GM19452 (cell line): ENCODE measurements at regions not wholly inside any gene's neighbourhood (a gene's known extent, or its start where the extent isn't known, plus 50 kb on each side); places are given as distances from the start of the nearest gene placed in this dataset.

ENCODE experiments used
- ATAC-seq: cut with Tn5 transposase; IDR thresholded peaks from one replicate; pipeline ENCODE4 v1.9.1; 2021; ENCODE audit not compliant: unreplicated experiment

DNA sequence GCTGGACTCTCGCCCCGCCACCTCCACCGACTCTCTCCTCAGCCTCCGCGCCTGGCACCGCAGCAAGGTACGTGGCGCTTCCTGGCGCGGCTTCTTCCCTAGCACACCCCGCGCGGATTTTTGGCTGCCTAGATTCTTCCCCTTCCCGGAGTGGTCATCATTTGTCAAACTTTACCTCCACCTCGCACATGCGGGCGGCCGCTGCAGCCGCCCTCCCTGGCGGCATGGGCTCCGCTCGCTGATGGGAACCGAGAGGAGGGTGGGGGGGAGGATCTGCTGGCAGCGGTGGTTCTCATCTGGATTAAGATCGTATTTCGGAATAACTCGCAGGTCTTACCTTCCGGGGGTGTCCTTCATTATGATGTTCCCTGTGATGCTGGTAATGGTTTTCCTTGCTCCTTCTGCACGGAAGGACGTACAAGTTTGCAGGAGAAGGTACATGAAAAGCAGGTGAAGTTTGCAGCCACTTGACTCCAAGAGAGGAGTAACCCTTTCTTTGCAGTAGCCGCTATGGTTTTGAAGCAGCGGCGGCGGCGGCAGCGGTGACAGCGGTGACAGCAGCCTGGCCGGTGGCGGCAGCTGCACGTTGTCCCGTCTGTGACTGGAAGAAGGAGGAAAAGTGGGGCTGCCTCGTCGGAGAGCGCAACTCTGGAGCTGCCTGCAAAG, 2183.9 kb upstream of the TENM3 start:
- ATAC-seq: no peak

DNA sequence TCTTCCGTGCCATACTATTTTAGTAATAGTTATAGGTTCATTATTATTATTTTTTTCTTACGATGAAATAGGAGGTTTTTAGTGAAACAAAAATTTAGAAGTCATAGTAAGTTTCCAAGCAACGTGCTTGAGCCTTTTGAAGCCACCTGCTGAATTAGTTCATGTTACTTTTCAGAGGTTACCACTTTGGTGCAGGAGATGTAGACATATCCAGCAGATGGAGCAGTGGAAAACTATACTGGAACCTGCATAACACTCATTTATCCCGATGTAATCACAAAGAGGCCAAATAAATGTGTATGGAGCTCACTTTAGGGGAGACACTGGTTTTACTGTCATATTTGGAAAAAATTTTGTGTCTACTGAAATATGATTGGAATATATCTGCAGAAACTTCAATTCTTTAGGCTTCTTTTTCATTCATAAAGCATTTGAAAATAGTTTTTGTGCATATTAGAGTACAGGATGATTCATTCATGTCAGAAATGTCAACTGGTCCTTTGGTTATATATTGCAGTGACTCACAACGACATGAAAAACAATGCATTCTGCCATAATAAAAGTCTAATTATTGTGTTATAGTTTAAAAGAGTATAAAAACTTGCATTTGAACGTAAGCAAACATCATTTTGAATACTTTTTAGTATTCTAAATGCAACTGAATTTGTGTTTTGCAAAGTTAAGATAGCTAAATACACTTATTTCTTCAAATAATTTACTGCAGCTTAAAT, 2182.9 kb upstream of the TENM3 start:
- ATAC-seq: no peak

DNA sequence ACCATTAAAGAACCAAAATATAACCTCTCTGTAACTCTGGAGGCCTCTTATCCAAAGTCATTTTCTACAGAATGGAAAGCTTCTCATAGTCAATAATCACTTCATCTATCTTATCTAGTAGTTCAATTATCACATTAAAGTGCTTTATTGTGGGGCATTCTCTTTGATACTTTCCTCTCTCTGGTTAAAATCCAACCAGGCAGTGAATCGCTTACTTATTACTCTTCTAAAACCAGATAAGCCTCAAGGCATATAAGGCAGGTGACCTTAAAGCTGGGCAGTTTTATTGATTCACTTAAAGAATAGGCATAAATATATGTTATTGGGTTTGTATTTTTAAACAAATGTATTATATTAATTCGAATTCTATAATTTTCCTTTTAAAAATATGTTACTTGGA, 2162.1 kb upstream of the TENM3 start:
- ATAC-seq: no peak

DNA sequence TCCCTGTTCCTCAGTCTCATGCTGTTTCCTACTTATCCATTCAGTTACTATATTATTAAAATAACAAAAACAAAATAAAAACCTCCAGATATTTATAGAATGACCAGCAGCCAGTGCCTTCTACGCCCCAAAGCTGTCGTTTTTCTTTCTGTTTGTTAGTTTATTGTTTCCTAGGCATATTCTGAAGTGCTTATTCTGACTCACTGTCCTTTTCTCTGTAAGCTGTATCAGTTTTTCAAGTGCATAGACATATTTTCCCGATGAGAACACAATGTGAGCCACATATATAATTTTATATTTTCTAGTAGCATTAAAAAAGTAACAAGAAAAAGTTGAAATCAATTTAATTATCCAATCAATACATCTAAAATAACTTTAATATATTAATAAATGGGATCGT, 2158.6 kb upstream of the TENM3 start:
- ATAC-seq: no peak

DNA sequence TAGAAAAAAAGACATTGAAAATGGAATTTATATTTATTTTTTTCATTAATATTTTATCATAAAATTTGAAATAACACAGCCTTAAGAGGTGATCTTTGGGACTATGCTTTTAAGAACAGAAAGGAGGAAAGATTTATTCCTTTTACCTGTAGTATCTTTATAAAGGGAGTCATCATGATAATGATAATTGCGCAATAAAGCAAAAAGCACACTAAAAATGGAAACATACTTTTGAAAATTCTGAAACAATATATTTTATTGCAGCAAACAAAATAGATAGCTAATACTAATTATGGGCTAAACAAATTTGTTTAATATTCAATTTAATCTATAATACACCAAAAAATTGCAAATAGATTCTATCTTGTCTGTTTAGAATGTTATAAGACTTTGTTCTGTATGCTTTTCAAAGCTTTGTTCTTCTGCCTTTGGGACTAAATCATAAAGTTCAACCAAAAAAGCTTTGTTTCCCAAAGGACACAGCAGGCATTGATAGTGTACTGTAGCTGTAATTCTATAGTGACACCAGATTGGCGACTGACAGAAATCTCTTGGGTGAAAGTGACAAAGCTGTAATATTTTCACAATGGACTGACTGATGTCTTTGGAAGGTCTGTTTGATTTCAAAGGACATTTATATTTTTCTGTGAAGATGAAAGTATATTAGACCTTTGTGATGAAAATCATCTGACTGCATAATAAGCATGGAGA, 2156.6 kb upstream of the TENM3 start:
- no peak for ATAC-seq

DNA sequence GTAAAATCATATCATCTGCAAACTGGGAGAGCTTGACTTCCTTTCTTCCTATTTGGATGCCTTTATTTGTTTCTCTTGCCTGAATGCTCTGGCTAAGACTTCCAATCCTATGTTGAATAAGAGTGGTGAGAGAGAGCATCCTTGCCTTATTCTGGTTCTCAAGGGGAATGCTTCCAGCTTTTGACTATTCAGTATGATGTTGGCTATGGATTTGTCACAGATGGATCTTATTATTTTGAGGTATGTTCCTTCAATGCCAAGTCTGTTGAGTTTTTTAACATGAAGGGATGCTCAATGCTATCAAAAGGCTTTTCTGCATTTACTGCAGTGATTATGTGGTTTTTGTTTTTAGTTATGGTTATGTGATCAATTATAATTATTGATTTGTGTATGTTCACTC, 2144.6 kb upstream of the TENM3 start:
- ATAC-seq: no peak

DNA sequence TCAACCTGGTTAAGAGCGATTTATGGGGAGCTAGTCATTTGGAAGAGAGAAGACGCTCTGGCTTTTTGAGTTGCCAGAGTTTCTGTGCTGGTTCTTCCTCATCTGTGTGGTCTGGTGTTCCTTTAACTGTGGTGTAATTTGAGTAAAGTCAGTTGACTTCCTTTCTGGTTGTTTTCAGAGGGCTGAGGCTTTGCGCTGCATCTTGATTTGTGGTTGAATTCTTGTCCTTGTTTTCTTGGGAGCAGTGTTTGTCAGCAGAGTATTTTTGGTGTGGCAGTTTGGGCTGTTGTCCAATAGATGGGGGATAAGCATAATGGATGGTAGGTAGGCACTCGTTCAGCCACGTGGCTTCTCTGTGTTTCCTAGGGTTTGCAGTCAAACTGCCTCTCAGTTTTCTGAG, 2143.2 kb upstream of the TENM3 start:
- ATAC-seq: no peak

DNA sequence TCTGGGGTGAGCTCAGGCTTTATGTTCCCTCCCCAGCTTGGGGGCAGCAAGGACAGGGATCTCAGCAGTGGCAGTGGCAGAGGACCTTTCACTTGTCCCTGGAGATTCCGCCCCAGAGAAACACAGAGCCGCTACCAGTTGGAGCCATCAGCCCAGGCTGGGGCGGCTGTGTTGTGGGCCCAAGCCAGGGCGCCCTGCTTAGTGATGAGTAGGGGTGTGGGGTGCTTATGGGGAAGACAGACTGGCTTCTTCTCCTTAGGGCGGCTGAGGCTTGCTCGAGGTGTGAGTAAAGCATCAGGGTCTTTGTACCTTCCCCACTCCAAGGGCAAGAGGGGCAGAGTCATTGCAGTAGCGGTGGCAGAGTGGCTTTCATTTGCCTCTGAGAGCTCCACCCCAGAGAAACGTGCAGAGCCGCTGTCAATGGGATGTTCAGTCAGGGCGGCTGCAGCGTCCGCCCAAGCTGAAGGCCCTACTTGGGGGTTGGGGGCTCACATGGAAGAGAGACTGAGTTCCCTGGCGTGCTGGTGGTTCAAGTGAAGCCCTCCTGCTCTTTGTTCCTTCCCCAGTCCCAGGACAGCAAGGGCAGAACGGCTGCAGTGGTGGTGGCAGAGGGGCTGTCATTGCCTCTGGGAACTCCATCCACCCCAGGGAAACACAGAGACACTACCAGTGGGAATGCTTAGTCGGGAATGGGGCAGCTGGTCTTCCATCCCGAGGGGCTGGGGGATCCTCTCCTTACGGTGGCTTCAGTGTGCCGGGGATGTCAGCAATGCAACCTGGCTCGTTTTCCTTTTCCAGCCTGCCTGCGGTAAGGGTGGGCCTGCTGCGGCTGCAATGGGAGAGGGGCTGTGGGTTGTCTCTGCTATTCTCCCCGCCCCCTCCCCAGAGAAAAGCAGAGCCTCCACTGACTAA, 2142.5 kb upstream of the TENM3 start:
- ATAC-seq: no peak

DNA sequence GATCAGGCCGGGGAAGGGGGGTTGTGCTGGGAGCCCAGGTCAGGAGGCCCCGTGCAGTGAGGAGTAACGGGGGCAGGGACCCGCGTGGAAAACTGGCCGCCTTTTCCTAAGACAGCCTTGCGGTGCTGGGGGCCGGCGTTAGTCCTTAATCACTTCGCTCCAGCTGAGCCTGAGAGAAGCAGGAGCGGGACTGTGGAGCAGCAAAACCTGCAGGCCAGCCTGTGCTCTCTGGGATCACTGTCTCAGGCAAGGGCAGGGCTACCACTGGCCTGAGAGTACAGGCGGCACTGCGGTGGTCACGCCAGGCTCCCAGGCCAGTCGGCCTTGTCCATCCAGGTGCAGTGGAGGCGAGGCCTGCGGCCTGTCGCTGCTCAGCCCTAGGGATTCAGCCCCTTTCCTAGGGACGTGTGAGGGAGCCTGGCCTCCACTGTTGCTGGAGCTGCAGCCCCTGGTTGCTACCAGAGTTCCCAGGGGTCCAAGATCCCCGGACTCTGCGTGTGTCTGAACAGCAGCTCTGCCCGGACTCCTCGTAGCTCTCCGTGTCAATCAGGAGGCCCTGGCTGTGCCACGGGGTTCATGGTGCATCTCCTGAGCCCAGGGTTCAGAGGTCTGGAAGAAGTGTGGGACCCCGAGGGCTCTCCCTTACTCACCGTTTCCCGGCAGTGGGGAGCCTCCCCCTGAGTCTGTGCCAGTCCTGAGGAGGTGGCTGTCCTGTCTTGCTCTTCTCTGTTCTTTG, 2141.7 kb upstream of the TENM3 start:
- no peak for ATAC-seq

DNA sequence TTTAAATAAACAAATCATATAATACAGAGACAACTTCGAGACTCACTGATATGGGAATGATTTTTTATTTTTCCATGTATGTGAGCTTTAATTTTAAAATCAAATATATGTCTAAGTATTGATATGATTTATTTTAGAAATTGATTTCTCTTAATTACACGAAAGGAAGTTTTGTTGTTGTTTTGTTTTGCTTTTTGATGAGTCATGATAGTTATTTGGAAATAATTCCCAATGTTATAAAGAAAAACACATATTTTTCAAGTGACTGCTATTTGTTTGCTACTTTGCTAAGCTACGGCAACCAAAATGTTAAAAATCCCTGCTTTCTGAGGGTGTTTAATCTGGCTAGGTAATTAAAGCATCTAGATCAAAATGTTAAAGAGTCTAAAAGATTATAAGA, 2139.4 kb upstream of the TENM3 start:
- no peak for ATAC-seq

DNA sequence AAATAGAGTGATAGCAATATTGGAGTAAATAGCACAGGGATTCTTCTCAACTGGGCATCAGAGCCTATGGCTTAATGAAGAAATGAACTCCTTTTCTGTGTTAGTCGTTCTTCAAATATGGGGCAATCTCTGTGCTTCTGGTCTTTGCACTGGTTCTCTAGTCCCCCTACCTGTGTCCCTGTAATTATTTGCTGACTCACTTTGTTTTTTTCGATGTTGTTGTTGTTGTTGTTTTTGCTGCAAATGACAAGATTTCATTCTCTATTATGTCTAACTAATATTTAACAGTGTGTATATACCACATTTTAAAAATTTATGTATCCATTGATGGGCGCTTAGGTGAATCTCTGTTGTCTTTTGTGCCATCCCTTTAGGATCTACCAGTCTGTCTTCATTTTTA, 2137.8 kb upstream of the TENM3 start:
- no peak for ATAC-seq

DNA sequence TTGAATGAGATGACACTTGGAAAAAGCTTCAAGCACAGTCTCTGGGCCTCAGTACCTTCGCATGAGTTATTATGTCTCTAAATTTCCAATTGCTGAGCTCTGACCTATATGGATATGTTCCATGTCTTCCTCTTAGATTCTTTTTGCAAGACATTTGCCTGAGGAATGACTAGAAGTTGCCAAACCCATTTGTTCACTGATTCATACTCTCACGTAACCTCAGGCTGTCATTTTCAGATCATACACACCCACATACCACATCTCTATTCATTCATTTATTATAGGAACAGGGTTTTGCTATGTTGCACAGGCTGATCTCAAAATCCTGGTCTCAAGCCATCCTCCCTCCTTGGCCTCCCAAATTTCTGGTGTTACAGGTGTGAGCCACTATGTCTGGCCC, 2137.1 kb upstream of the TENM3 start:
- no peak for ATAC-seq

DNA sequence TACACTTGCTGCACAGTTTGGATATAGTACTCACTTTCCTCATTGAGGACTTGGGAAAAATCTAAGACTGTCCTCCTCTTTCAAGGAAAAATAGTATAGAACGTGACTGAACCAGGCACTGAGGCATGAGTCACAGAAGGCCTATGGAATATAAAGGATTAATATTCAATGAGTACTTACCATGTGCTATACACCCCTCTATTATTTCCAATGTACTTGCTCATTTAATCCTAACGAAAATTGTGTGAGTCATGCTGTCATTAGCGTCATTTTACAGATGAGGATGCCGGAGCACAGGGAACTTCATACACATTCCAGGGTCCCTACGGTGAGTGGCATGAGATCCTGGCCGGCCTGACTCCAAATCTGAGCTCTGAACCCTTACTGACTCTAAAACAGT, 2136.2 kb upstream of the TENM3 start:
- ATAC-seq: no peak

DNA sequence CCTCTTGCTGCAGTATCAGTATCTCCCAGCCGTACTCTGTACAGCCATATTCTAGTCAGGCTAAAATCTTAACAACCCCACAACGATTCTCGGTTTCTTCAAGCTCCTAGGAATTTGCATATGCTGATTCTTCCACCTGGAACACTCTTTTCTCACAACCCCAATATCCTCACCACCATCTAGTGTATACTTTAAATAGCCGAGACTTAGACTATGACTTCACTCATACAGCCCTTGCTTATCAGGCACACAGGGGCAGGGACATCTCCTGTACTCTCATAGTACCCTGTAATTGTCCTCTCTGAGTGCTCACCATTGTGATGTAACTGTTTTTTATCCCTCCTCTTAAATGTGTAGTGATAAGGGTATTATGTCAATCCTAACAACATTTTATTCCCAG, 2126.4 kb upstream of the TENM3 start:
- no peak for ATAC-seq

DNA sequence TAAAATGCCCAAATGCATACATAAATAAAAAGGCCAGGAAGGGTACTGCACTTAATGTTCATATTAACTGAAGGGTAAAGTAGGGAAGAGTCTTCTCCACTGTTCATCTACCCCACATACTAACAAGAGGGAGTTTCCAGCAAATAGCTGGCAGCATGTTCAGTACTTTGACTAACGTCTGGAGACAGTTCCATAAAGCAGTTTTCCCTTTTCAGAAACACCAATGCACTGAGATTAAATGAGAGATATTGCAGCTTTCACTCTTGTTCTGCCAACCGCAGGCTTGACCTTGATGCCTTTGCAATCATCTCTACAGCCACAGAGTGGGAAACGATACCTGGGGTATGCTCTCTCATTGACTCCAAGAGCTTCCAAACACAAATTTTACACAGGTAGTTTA, 2123.1 kb upstream of the TENM3 start:
- ATAC-seq: no peak

DNA sequence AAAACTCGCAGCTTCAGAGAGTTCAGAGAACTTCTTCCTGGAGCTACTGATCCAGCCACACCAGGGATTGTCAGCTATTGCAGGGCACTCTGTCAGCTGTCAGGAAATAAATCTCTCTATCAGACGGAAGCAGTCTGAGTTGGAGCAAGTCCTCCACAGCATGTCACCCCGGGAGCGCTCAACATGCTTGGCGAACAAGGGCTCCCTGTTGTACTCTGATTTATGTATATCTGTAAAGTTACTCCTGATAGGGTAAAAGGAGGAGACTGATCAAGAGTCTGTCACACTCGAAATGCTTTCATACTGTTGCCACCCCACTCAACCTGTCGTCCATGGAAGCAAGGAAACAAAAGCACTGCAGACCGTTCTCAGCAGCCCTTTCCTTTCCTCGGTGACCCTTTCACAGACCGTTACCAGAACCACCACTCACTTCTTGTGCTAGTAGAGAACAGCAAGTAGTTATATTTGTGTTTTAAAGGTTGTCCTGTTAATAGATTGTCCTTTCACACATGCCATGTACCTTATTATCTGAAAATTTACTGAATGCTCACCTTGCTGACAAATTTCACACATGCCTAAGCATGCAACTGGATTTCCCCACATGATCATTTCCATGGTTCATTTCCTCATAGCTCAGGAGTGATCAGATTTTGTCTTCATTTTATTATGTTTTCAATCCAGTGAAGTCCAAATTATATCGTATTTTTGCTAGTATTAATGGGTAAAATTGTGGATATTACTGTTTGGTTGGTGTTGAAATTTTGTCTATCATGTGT, 2108.9 kb upstream of the TENM3 start:
- no peak for ATAC-seq

DNA sequence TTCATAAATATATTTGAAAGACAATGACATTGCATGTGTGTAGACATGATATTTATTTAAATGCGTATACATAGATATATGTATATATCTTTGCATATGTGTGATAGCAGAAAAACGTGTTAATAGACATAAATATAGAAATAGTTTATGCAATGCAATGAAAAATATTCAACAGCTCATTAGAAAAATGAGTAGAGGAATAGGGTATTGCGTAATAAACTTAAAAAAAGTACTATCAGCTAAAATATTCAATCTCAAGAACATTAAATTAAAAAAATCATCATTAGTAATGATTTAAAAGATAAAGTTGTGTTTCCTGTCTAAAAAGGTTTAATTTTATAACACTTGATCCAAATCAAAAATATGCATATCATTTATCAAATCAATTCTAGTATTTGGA, 2101.5 kb upstream of the TENM3 start:
- no peak for ATAC-seq

DNA sequence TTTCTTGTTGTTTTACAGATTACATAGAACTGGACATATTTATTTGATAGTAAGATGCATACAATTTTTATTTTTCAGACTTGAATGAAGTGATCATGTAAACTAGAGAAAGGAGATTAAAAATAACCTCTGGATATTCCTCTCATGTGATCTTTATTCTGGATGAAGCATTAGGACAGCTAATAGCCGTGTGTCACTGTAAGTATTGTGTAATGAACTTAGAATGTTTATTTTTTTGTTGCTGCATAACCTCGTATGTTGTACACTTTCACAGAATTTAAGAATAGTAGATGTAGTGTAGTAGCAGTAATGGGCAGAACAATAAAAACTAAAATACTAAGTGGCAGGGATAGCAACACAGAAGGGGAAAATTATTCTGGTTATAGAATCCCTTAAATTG, 2094.5 kb upstream of the TENM3 start:
- no peak for ATAC-seq

DNA sequence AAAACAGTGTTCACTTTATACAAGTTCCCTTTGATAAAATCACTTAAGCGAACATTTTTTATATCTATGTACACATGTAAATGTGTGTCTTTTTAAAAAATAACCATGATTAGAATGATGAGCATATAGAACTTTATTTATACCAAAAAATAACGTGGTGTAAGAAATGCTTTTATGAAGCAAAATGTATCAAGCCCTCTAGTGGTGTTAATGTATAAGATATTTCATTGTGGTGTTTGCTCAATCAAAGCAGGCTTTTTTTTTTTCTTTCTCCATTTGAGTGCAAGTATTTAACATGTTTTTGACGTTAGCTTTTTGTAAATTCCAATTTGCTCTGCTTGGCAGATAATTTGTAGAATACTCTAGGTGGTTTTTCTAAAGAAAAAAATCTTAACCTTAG, 2092.4 kb upstream of the TENM3 start:
- ATAC-seq: no peak

DNA sequence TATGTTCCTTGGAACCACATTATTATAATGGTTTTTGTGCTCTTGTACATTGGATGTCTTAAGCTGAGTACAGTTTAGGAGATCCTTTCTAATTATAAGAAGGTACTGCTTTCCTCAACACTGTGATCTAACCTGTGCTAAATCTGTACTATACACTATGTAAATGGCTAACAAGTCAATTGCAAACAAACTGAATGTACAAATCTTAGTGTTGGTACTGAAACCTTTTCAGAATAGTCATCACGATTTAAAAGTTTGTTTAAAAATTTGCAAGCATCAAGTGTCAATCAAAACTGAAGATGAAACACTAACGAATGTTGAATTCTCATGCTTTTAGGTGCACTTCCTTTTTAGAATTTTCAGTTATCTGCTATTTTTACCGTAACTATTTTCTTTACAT, 2090.4 kb upstream of the TENM3 start:
- no peak for ATAC-seq
